HuH-7 (cell line): ENCODE measurements at regions not wholly inside any gene's neighbourhood (a gene's known extent, or its start where the extent isn't known, plus 50 kb on each side); places are given as distances from the start of the nearest gene placed in this dataset.
A peak's percentile ranks its signal among the peaks of the same experiment; 100 is the strongest.
"Not testable (repeated sequence)": the region's sequence is repeated elsewhere in the genome, so short reads cannot be mapped to it uniquely, and the experiment has no call there.

ENCODE experiments used
- DNase-seq: peaks from one replicate; pipeline ENCODE4 v3.0.0; 2011; ENCODE audit warnings: low spot score

DNA sequence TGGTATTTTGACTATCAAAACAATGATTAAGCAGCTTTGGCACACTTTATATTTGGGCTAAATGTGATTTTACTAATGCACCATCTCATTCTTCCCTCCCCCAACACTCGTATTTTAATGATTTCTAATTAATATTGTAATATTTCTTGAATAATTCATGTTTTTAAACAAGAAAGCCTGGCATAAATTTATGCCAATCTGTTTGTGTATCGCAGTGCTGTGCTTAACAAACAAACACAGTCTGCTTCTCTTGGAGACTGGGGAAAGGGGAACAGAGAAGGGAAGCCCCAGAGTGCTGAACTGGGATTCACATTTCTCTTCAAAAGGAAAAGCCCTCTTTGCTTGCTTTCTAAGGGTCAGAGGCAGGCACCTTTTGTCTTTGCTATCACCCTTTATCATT, 496.9 kb upstream of the STXBP6 start:
- DNase-seq, result no peak

DNA sequence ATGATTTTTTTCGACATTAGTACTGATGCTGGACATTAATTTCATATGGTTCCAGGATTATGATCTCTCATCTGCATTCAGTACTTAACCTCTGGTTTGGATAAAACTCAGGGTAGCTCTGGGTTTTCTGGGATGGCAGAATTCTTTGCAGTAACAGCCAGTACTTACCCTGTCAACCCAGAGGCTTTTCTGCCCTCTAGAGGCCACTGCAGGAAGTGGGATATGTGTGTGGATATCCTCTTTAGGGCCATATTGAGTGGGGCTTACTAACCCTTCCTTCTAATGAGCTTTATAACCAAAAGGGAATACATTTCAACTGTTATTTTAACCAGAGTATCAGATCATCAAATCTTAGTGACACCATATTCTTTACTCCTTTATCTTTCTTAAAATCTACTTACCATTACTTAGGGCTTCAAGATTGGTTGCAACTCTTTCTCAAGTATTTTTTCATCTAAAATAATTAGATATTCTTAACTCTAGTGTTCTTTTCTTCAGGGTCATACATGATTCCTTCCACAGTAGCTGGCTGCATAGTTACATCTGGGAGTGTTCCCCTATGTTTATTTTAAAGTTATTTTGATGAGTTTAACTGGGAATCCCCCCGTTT, 488.0 kb upstream of the STXBP6 start:
- peak; percentile 47 for DNase-seq

DNA sequence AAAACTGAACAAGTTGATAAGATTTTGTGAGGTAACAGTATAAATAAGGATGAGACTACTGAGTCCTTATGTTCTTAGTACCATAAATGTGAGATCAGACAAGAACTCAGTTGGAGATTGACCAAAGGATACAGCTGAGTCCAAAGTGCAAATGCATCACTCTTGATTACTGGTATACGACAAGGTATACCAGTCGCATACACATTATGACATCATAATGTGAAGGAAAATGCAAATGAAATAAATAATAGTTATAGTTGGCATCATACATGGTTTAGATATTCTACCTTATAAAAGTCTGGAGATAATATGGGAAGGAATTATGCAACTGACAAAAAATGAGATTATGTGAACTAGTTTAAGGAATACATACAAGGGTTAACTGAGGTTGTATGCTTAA, 476.3 kb upstream of the STXBP6 start:
- no peak for DNase-seq

DNA sequence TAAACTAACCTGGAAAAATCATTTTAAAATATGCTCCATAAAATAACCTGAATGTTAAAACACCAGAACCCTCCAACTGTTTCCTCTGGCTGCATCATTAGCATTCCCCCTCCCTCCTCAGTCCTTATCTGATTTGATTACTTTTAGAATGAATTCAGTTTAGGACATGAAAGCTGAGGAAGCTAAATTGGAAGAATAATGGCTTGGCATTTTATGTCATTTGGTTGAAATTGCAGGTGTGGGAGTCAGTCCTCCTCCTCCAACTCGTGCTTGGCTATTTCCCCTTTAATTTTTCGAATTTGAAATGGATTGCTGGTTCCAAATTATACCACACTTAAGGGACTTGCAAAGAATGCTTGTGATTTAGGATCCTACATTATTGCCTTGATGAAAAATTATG, 473.0 kb upstream of the STXBP6 start:
- DNase-seq, result no peak

DNA sequence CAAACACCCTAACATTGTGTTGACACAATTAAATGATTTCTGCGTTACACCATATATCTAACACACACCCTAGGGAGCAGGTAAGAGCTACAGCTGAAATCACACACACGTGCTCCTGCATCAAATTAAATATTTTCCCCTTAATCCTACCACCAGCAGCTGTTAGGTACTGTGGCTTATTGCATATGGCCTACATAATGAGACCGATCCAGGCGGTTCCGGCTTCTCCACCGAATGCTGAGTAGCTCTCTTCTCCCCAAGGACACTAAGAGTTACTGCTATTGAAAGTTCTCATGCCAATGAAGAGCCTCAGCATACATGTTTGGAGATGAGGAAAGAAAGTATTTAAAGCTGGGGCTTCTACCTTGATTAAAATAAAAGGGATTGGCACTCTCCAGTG, 472.2 kb upstream of the STXBP6 start:
- DNase-seq, result no peak

DNA sequence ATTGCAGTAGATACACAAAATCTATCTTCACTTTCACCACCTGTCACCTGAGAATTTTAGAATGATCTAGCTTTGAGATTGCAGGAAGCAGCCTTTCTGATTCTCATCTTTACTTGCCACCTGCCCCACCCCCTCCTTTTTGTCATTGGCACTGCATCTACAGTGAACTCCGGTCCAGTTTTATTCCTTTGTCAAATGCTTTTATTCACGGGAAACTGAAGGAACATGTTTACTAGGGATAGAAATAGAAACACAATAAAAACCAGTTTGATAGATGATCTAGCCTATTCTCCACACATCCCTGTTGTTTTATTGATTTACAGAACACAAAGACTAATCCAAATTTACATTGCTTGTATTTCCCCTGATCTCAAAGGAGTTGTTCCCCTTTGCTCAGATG, 471.7 kb upstream of the STXBP6 start:
- no peak for DNase-seq

DNA sequence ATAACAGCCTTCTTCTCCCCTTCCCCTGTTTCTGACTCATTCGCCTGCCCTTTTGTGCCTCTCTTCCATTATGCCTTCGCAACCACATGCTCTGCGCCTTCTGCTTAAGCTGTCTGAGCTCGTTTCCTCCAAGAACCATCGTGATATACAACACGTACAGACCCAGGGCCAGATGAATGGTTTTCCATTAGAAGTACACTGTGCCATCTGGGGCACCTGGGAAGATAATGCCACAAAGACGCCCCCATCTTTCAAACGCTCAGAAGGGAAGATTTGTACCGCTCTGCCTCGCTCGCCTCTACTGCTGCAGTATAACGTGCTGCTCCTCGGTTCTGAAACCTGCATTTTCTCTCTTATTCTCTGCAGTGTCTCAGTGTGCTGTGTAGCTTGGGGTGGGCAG, 470.9 kb upstream of the STXBP6 start:
- DNase-seq, result no peak

DNA sequence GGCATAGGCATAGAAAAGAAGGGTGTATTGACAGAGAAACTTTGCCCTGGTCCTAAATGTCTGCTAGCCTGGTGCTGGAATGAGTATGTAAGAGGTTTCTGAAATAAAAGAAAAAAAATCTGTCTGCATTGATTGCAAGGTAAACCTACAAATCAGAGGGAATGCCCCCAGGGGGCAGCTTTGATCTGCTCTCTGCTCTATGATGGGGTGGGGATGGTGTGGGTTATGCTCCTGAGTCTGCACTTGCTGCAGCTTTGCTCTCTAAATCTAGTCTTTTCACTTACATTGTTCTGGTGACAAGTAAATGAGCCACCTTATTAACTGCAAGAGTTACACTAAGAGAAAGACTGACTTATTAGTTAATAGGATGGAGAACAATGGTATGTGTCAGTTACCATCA, 468.4 kb upstream of the STXBP6 start:
- no peak for DNase-seq

DNA sequence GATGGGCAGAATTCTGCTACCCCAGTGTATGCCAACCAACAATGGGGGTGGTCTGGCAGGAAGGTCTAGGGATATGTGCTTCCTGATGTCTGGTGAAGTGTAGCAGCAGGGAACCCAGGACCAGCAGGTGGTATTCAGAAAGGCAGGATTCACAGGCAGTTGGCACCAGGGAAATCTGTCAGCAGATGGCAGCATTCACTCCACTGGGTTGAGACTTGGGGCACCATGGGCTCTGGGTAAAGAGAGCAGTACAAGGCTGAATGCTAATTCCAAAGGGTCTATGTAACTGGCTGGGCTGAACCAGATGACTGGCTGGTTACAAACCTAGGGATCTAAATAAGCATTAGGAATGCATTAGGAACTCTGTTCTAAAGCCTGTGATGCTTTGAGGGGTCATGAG, 466.9 kb upstream of the STXBP6 start:
- no peak for DNase-seq

DNA sequence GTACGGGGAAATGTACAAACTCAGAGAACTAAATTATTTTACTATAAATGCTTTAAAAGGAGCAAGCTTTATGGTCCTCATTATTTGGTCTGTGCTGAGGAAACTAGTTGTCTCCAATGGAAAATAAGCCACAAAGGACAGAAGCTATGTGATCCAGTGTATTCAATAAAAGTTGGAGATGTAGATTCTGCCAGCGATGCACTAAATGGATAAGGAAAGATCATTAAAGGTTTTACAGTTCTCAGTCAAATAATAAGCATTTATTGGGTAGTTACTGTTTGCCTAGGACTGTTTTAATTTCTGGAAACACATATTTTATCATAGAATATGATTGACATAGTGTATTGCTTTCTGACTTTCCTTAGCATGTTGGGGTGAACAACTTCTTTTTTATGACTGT, 458.9 kb upstream of the STXBP6 start:
- no peak for DNase-seq

DNA sequence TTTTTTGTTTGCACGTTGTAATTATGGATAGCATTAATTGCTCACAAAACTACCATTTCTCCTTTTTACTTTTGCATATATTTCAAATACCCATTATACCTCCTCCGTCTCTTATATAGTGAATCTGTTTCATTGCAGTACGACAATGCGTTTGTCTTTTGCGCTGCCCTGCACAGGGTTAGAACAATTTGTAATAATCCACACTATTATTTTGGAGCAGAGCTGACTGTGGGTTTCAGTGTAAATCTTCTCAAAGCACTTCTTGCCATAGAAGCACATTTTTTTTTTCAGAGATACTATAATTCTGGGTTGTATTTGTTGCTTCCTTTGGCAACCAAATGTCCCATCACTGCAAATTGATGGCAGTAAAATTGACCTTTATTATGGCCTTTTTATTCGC, 451.8 kb upstream of the STXBP6 start:
- DNase-seq, result no peak

DNA sequence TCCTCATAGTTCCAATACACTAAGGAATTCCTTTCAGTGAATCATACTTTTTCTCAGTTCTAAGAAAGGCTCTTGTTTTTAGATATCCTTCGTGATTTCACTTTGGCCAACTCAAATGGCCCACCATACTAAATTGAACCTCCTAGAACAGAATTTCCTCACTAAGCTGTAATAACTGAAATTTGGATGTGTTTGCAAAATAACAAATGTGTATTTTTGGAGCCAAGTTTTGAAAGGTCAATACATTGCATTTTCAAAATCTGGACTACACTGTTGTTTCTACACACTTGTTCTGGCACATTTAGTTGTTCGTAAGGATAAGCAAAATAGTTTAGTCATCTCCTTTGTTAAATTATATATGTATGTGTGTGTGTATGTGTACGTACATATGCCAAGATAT, 439.0 kb upstream of the STXBP6 start:
- no peak for DNase-seq

DNA sequence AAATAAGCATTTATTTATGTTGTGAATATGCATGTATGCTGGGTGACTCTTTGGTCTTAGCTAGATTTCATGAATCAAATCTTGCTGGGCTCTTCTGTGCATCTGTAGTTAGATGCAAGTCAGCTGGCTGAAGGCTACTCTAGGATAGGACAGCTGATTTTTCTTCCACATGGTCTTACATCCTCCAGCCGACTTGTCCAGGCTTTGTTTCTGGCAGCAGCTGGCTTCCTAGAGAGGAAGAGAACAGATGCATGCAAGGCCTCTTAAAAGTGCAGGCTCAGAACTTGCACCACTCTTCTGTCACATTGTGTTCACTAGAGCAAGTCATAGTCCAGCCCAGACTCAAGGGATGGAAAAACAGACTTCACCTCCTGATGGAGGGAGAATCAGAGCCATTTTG, 435.4 kb upstream of the STXBP6 start:
- DNase-seq, result no peak

DNA sequence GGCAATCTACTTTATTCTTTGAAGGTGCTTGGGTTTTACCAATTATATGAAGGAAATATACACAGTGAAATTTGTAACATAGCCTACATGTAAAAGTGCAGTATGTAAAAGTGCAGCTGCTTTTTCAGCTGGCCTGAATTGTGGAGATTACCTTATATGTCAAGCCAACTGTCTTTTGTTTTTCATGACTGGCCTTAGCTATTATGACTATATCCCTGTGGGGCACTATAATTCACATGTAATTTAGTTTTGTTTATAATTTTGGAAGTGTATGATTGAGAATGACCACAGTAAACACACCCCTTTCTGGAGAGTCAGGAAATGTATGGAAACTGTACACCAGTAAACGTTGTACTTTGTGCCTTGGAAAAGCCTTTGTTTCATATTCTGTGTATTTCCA, 435.0 kb upstream of the STXBP6 start:
- DNase-seq, result no peak

DNA sequence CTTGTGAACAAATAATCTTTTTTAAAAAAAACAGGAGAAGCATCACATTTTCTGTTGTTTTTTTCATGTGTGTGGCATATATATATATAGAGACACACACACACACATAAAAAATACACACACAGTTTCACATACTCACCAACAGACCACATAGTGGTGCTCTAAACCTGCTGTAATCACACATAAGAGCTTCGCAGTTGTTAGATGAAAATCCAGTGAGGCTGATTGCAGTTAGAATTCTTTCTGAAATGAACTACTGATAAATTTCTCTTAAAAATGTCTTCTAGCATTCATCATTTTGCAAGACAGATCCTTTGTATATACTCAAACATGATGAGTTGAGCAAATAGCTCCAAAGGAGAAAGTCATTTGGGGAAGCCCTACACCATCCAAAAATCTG, 434.3 kb upstream of the STXBP6 start:
- DNase-seq, result no peak

DNA sequence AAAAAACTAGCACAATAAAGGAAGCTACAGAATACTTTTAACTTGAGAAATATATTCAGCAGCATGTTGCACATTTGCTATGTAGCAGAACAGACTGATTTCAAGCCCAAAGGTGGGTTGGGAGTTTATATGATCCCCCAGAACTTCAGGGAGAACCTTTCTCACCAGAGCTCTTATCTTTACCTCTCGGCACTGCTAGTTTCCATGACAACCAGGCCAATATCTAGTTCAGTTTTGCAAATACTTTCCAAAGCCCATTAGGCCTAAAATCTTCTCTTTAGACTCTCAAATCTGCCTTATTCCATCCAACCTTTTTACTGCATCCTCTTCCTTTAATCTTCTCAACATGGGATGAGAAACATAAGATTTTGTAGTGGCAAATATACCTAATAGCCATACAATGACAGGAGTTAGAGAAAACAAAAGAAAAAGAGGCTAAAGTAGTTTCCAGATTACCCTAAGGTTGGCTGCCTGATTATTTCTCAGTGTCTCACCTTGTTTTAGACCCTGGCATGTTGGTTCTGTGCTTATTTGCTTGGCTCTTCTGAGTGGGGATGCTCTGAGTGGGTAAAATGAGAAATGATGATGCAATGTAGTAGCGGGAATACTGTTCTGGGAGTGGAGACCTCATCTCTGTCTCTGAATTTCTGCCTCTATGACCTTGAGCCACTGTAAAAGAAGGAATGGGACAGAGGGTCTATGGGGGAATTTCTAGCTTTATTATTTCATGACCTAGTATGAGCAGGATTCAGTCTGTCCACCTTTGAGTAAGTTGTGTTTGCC, 427.6 kb upstream of the STXBP6 start:
- DNase-seq, result no peak

DNA sequence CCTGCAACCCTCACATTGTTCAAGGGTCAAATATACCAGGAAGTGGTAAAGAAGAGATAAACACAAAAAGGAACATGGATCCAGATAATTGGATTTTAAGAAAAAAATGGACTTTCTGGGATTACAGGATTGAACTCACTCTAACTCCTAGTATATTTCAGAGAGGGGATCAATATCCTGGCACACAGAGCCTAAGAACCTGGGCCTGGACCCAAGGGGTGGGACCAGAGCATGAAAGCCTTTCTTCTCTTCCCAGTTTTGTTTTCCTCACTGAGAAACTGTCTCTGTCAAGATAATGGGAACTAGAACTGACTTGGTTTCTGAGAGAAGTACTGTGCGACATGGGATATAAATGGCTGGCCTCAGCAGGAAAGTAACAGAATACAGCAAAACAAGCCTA, 422.8 kb upstream of the STXBP6 start:
- no peak for DNase-seq

DNA sequence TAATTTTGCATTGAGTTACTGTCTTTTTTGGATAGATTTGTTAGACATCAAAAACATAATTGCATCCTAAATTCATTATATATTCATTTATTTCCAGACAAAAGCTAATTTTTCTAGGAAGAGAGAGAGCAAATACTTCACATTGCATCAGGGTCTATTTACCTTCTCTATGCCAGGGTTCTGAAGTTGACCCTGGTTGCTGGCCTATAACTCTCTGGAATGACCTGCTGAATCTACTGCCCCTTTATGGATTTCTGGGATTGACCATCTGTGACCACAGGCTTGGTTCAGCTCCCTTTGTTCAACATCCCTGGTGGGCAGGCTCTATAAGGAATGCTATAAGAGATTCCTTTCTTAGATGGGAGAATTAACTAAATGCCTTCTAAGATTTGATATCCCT, 414.8 kb upstream of the STXBP6 start:
- no peak for DNase-seq

DNA sequence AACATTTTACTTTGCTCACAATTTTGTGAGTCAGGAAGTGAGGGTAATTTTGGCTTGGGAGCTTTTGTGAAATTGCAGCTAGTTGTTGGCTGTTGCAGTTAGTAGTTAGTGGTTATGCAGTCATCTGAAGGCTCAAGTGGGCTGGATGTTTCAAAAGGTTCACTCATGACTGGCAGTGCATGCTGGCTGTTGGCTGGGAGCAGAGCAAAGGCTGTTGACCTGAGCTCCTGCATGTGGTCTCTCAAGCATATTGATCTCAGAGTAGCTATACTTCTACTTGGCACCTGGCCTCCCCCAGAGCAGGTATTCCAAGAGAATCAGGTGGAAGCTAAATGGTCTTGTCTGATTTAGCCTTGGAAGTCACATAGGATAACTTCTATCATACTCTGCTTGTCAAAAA, 414.1 kb upstream of the STXBP6 start:
- DNase-seq, result no peak

DNA sequence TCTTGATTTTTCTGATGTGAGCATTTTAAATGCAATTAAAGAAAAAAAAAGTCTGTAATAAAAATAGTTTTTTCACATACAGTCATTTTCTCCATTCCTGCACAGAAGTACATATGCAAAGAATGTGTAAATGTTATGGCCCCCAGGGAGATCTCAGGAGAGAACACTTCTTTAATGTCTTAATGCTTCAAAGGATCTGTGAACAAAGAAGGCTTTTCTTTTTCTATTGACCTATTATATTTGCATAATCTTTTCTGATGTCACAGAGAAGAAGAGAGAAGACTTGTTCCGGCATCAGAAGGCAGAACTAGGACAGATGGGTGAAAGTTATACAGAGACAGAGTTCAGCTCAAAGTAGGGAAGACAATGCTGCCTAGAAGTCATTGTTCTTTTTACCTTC, 413.5 kb upstream of the STXBP6 start:
- DNase-seq, result no peak

DNA sequence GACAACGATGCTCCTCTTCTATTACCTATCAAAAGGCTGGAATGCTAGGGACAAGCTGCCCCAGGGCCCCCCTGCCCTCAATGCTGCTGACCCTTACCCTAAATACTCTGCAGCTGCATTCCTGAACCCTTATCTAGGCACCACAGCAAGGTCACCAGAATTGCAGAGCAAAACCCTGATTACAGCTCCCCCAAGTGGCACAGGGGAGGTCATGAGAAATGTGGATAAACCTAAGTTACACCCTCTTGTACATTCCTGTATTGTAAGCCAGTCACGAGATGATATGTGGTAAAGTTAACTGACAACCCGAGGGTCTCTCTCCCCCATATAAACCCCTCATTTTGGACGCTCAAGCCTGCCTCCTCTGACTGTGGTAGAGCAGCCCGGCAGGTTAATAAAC, 411.8 kb upstream of the STXBP6 start:
- no peak for DNase-seq

DNA sequence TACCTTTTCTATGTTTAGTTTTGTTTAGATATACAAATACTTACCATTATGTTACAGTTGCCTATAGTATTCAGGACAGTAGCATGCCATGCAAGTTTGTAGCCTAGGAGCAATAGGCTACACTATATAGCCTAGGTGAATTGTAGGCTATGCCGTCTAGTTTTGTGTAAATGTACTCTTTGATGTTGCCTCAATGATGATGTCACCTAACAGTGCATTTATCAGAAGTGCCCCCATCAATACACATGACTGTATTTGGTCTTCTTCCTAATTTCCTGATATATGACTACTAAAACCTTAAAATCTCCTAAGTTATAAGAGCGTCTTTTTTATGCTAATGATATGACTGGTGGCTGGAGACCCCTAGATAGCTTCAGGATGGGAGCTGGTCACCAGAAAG, 394.4 kb upstream of the STXBP6 start:
- DNase-seq, result no peak

DNA sequence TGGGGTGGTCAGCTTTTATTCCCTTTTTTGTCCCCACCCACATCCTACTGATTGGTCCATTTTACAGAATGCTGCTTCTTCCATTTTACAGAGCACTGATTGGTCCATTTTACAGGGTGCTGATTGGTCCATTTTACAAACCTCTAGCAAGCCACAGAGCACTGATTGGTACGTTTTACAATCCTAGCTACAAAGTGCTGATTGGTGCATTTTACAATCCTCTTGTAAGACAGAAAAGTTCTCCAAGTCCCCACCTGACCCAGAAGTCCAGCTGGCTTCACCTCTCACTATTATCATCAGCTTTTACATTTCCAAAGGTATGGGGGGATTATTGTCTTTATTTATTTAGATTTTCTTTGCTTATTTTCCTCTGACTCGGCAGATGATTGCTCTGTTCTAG, 390.4 kb upstream of the STXBP6 start:
- DNase-seq, result not testable (repeated sequence)

DNA sequence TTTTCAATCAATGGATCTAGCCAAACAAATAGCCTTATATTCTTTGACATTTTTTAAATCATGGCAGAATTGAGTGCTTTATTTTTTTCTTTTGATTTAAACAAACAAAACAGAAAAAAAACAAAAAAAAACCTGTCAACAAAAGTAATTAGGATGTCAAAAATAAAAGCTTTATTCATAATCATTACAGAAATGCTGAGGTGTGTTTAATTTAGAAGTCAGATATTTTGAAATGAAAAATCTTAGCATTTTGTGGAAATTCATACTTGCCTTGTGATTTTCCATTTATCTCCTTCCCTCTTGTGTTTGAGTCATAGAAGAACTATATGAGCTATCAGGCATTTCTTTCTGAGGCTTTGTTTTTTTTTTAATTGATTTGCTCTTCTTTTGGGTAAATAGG, 387.0 kb upstream of the STXBP6 start:
- no peak for DNase-seq
